IMR-90 (cell line): ENCODE measurements at regions not wholly inside any gene's neighbourhood (a gene's known extent, or its start where the extent isn't known, plus 50 kb on each side); places are given as distances from the start of the nearest gene placed in this dataset.

Experiments used
- CEBPB ChIP-seq: IDR thresholded peaks from 2 replicates; pipeline ENCODE4 v1.6.1; 2012; ENCODE audit warnings: low read depth, low read length, improper control_type of control experiment
- FOS ChIP-seq: fragments of 150-350 bp; IDR thresholded peaks from 2 replicates; pipeline ENCODE4 v1.6.1; 2016; ENCODE audit warnings: low read depth, low read length
- POLR2A ChIP-seq: IDR thresholded peaks from 2 replicates; pipeline ENCODE4 v1.6.1; 2012; ENCODE audit warnings: mild to moderate bottlenecking, low read depth, low read length
- RAD21 ChIP-seq: IDR thresholded peaks from 2 replicates; pipeline ENCODE4 v1.6.1; 2012; ENCODE audit warnings: low read length, improper control_type of control experiment
- RFX5 ChIP-seq: IDR thresholded peaks from 2 replicates; pipeline ENCODE4 v1.8.0; 2012; ENCODE audit warnings: low read depth, mild to moderate bottlenecking, low read length, moderate library complexity
- TF ChIP-seq, protein P1 (sequence below): conservative IDR thresholded peaks from 2 replicates; pipeline ENCODE4 v1.5.1; 2012; ENCODE audit warnings: mild to moderate bottlenecking, low read depth, low read length, improper control_type of control experiment

DNA sequence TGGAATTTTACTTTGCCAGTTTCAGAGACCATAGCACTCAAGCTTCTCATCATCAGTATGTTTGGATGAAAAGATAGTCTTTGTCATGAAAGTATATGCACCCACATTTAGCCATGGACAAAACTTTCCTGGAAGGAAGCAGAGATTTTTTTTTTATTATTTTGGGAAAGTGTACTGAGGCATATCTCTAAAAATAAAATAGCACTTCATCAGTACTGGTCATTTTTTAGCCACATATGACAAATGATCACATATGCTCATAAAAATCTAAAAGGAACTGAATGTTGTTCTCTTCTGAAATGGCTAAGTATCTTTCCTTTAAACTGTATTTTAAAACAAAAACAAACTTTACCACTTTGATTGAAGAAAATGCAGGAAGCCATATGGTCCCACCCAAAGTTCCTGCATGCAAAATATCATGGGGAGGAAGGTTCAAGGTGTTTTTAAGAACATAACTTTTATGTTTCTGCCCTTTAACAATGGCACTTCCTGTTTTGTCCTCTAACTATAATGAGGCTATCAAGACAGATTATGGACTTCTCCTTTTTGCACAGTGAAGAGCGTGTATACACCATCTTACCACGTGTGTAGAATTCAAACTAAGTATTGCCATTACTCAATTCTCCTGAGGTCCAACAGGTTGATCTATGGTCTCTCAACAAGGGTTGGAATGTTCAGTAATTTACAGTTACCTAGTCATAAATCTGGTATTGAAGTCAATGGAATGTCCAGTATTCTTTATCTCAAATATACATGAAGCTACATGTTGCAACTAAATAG lies 77.1 kb upstream of the SLC39A10 start:
- TF ChIP-seq POLR2A (no peak), CEBPB (no peak), RAD21 (no peak), RFX5 (no peak), FOS (no peak)
- TF ChIP-seq, protein P1, sequence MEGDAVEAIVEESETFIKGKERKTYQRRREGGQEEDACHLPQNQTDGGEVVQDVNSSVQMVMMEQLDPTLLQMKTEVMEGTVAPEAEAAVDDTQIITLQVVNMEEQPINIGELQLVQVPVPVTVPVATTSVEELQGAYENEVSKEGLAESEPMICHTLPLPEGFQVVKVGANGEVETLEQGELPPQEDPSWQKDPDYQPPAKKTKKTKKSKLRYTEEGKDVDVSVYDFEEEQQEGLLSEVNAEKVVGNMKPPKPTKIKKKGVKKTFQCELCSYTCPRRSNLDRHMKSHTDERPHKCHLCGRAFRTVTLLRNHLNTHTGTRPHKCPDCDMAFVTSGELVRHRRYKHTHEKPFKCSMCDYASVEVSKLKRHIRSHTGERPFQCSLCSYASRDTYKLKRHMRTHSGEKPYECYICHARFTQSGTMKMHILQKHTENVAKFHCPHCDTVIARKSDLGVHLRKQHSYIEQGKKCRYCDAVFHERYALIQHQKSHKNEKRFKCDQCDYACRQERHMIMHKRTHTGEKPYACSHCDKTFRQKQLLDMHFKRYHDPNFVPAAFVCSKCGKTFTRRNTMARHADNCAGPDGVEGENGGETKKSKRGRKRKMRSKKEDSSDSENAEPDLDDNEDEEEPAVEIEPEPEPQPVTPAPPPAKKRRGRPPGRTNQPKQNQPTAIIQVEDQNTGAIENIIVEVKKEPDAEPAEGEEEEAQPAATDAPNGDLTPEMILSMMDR = no peak
